ENCODE measurements at regions not wholly inside any gene's neighbourhood (a gene's known extent, or its start where the extent isn't known, plus 50 kb on each side); places are given as distances from the start of the nearest gene placed in this dataset.

DNA sequence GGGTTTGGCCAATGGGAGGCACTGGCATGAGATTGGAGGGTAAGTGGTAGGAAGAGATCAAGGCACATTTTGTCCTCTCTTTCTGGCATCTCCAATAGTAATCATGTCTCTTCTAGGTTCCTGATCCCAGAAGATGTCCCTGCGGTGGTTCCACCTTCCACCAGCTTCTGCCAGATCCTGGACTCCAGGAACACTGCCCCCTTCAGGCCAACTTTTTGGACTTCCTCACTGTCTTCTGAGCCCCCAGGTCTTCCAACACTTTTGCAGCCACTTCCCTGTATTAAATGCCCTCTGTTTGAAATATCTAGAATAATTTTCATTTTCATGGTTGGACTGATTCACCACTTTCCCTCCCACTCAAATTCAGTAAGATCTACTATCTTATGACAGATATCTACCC, 60.9 kb downstream of the BAMBI start:
- WGBS, 4 donors, result 78 to 95% (median 93%) methylated on average over 1 of the region's 1 CpG
- H3K4me1 ChIP-seq, result no peaks in the 10 kb centered on the region
- no peak for TF ChIP-seq POLR2A (IDR thresholded peaks at IDR 0.05)
- TF ChIP-seq, protein P1, sequence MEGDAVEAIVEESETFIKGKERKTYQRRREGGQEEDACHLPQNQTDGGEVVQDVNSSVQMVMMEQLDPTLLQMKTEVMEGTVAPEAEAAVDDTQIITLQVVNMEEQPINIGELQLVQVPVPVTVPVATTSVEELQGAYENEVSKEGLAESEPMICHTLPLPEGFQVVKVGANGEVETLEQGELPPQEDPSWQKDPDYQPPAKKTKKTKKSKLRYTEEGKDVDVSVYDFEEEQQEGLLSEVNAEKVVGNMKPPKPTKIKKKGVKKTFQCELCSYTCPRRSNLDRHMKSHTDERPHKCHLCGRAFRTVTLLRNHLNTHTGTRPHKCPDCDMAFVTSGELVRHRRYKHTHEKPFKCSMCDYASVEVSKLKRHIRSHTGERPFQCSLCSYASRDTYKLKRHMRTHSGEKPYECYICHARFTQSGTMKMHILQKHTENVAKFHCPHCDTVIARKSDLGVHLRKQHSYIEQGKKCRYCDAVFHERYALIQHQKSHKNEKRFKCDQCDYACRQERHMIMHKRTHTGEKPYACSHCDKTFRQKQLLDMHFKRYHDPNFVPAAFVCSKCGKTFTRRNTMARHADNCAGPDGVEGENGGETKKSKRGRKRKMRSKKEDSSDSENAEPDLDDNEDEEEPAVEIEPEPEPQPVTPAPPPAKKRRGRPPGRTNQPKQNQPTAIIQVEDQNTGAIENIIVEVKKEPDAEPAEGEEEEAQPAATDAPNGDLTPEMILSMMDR (IDR thresholded peaks at IDR 0.05), result no peak
- ATAC-seq (no peak), DNase-seq (no peak)
- H3K27me3 ChIP-seq, result no peaks in the 10 kb centered on the region
- H3K27ac ChIP-seq, result no peak overlapping the region
- H3K9me3 ChIP-seq, result peaks cover 0 to 10% (median 3%) of the 10 kb centered on the region in 12 donors
- no peak overlapping the region for H3K4me3 ChIP-seq
- H3K36me3 ChIP-seq, result no peaks in the 10 kb centered on the region
- intact Hi-C loops (cut with DNase I), result no loop called here

DNA sequence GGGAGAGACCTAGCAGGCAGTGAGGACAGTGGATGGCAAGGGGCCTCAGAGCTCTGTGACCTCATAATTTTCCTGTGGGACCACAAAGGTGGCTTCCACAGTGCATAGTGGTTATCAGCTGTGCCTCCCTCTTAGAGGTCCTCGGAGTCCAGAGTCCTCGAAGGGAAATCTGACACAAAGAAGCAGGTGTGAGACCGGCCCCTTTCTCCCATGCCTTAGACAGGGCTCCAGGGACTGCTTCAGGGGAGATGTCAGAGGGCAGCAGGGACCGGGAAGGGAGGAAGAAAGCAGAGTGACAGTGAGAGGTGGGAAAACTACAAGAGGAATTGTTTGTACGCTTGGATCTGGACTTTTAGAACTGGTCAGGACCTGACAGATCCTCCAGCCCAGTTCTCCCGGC, 66.3 kb downstream of the BAMBI start:
- Histone ChIP-seq H3K36me3 (no peaks in the 10 kb centered on the region), H3K9me3 (peaks cover 0 to 11% (median 0%) of the 10 kb centered on the region in 12 donors), H3K27me3 (no peaks in the 10 kb centered on the region), H3K4me3 (no peak overlapping the region), H3K4me1 (no peaks in the 10 kb centered on the region), H3K27ac (no peak overlapping the region)
- no peak for TF ChIP-seq POLR2A (IDR thresholded peaks at IDR 0.05)
- TF ChIP-seq, protein P1 (IDR thresholded peaks at IDR 0.05), result no peak
- ATAC-seq, result no peak
- WGBS, 4 donors, result 61 to 67% (median 64%) methylated on average over 6 of the region's 6 CpGs
- intact Hi-C loops (cut with DNase I), result no loop called here
- no peak for DNase-seq

DNA sequence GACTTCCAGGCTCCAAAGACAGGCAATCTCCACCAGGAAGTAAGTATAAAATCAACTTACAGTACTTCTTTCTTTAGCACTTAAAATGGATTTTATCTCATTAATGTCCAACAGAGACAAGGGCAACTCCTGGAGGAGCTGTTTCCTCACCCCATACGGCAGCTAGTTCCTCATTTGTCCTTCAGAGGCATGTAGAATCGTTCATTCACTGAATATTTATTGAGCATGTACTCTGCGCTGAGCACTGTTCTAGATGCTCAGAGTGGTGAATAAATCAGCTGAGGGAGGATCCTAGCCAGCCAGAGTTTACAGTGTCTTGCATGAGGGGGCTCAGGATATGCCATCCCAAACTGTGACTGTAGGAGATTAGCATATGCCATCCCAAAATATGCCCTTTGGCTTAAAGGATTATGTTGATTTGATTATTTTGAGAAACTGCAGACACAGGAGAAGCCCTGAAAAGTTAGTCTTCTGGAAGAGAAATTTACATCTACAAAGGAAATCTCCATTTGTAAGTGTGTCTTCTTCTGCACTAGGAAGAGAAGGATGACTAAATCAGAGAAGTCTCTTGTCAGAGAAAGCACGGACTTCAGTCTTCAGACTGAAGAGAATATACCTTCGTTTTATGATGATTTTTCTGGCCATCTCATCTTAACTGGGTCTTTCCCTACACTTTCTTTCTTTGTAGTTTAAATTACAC, 66.9 kb downstream of the BAMBI start:
- Histone ChIP-seq H3K27ac (no peak overlapping the region), H3K27me3 (no peaks in the 10 kb centered on the region), H3K9me3 (peaks cover 0 to 17% (median 0%) of the 10 kb centered on the region in 12 donors), H3K36me3 (no peaks in the 10 kb centered on the region), H3K4me1 (no peaks in the 10 kb centered on the region), H3K4me3 (no peak overlapping the region)
- ATAC-seq (no peak), DNase-seq (no peak)
- intact Hi-C loops (cut with DNase I), result no loop called here
- 70 to 81% (median 74%) methylated on average over 5 of the region's 5 CpGs for WGBS, 4 donors
- no peak for TF ChIP-seq POLR2A (IDR thresholded peaks at IDR 0.05)
- TF ChIP-seq, protein P1 (IDR thresholded peaks at IDR 0.05), result no peak

DNA sequence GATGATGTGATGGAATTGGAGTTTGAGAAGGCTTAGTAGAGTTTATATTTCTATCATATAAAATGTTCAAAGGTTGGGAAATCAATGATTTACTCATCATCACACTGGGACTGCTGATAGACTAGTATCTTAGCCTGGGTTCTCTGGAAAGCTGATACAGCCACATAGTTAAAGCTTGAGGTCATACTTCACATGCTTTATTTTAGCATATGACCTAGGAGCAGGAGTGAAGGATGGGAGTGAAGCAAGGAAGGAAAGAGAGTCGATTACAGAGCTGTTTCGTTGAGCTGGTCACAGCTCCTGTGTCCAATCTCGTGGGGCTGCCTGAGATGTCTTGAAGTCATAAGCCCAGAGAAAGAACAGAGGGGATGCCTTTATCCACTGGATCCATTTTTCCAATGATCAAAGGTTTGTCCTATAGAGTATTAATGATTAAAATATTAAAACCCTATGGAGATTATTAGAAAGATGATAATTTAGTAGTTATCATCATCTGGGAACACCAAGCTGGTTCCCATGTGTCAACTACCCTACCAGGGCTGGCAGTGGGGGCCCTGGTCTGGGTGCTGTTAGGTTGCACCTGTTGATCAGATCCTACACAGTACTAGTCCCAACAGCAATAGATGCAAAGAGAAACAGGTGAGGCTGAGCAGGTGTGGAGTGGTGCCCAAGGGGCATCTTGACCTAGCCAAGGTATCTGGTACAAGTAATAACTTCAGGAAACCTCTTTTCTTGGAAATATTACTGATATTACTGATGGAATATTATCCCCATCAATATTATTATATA, 77.8 kb downstream of the BAMBI start:
- no peaks in the 10 kb centered on the region for H3K27me3 ChIP-seq
- WGBS, 4 donors, result 30 to 40% (median 34%) methylated on average over 3 of the region's 3 CpGs
- DNase-seq, result no peak
- peak in 3 of 4 donors; percentile 51 to 65 (median 58) for ATAC-seq
- H3K4me3 ChIP-seq, result no peak overlapping the region
- H3K9me3 ChIP-seq, result peaks cover 0 to 11% (median 2%) of the 10 kb centered on the region in 12 donors
- H3K36me3 ChIP-seq, result no peaks in the 10 kb centered on the region
- H3K4me1 ChIP-seq, result no peaks in the 10 kb centered on the region
- intact Hi-C loops (cut with DNase I), result no loop called here
- H3K27ac ChIP-seq, result no peak overlapping the region
- TF ChIP-seq, protein P1 (IDR thresholded peaks at IDR 0.05), result no peak
- no peak for TF ChIP-seq POLR2A (IDR thresholded peaks at IDR 0.05)

Measured in heart left ventricle (tissue), 16 donors.